ENCODE measurements at regions not wholly inside any gene's neighbourhood (a gene's known extent, or its start where the extent isn't known, plus 50 kb on each side); places are given as distances from the start of the nearest gene placed in this dataset.

DNA sequence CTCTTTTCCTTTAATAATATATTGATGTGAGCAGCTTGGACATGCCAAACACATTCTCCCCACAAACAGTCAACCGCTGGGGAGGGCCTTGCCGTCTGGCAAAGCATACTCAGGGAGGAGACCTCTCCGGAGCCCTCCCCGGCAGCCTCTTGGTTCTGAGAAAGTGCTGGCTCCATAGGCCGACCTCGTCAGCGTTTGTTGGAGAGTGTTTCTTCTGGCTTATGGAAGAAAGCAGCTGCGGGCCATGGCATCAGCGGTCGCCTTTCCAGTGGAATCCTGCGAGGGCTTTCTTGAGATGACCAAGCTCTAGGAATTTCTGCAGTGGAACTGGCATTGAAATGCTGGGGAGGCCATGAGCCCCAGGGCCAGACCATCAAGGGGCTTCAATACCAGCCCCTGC, 405.7 kb upstream of the IRX4 start:
- H3K27me3 Mint-ChIP-seq (ENCODE audit: insufficient read depth, unreplicated experiment) = no peaks in the 10 kb centered on the region
- H3K27ac Mint-ChIP-seq (ENCODE audit: low read depth, unreplicated experiment) = no peak overlapping the region
- CTCF ChIA-PET = no interaction called here
- BruUV-seq (replicated peaks) = no TSS peak
- intact Hi-C loops (cut with micrococcal nuclease) = no loop called here
- POLR2A ChIA-PET = no interaction called here
- H3K36me3 Mint-ChIP-seq (ENCODE audit: insufficient read depth, unreplicated experiment) = no peaks in the 10 kb centered on the region
- no peak overlapping the region for H3K4me3 Mint-ChIP-seq (ENCODE audit: unreplicated experiment)
- no peaks in the 10 kb centered on the region for H3K4me1 Mint-ChIP-seq (ENCODE audit: insufficient read depth, unreplicated experiment)
- TF ChIP-seq, protein P1, sequence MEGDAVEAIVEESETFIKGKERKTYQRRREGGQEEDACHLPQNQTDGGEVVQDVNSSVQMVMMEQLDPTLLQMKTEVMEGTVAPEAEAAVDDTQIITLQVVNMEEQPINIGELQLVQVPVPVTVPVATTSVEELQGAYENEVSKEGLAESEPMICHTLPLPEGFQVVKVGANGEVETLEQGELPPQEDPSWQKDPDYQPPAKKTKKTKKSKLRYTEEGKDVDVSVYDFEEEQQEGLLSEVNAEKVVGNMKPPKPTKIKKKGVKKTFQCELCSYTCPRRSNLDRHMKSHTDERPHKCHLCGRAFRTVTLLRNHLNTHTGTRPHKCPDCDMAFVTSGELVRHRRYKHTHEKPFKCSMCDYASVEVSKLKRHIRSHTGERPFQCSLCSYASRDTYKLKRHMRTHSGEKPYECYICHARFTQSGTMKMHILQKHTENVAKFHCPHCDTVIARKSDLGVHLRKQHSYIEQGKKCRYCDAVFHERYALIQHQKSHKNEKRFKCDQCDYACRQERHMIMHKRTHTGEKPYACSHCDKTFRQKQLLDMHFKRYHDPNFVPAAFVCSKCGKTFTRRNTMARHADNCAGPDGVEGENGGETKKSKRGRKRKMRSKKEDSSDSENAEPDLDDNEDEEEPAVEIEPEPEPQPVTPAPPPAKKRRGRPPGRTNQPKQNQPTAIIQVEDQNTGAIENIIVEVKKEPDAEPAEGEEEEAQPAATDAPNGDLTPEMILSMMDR (IDR thresholded peaks at IDR 0.05; ENCODE audit: unreplicated experiment) = no peak
- peaks cover 7% of the 10 kb centered on the region for H3K9me3 Mint-ChIP-seq (ENCODE audit: unreplicated experiment)
- no peak for DNase-seq (ENCODE audit: unreplicated experiment)

DNA sequence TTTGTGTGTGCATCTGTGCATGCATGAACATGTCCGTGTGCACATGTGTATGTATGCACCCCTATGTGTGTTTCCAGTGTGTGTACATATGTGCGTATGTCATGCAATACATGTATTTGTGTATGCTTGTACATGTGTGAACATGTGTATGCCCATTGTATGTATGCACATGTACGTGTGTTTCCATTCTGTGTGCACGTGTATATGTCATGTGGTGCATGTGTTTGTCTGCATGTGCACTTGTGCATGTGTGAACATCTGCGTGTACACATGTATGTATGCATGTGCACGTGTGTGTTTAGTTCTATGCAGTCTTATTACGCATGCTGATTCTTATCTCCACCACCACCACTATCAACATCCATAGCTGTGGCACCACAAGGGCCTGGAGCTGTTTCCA, 403.5 kb upstream of the IRX4 start:
- intact Hi-C loops (cut with micrococcal nuclease) = no loop called here
- peaks cover 7% of the 10 kb centered on the region for H3K9me3 Mint-ChIP-seq (ENCODE audit: unreplicated experiment)
- no peaks in the 10 kb centered on the region for H3K4me1 Mint-ChIP-seq (ENCODE audit: insufficient read depth, unreplicated experiment)
- no peak overlapping the region for H3K4me3 Mint-ChIP-seq (ENCODE audit: unreplicated experiment)
- no peak for DNase-seq (ENCODE audit: unreplicated experiment)
- POLR2A ChIA-PET = no interaction called here
- H3K27me3 Mint-ChIP-seq (ENCODE audit: insufficient read depth, unreplicated experiment) = no peaks in the 10 kb centered on the region
- TF ChIP-seq, protein P1 (IDR thresholded peaks at IDR 0.05; ENCODE audit: unreplicated experiment) = no peak
- BruUV-seq (replicated peaks) = no TSS peak
- H3K36me3 Mint-ChIP-seq (ENCODE audit: insufficient read depth, unreplicated experiment) = no peaks in the 10 kb centered on the region
- no peak overlapping the region for H3K27ac Mint-ChIP-seq (ENCODE audit: low read depth, unreplicated experiment)
- CTCF ChIA-PET = no interaction called here

GRCh38 chr5:2284678-2285077, 402.0 kb upstream of the IRX4 start:
- ChIA-PET POLR2A (no interaction called here), CTCF (no interaction called here)

DNA sequence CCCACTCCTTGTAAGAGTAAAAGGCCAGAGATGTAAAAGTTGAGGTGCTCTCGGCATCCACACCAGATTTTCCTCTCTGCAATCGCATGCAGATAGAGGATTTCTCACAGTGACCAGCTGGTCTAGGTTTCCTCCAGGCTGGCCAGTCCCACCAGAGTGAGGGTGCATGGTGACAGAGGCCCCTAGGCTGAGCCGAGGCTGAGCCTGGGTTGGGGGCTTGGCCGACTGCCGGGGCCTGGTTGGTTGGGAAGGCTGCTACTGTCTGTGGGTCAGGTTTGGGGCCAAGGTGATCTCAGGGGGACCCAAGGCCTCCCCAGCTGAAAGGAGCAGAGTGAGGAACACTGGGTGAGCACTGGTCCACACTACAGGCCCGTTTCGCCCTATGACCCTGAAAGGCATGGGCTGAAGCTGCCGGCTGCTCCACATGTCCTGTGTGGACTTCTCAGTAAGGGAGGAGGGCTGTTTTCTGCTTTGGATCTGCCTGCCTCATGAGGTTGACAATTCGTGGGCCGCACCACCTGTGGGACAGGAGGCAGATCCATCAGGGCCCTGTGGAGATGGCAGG, 400.8 kb upstream of the IRX4 start:
- ChIA-PET POLR2A (no interaction called here), CTCF (no interaction called here)
- Mint-ChIP-seq H3K4me1 (ENCODE audit: insufficient read depth, unreplicated experiment) (no peaks in the 10 kb centered on the region), H3K36me3 (ENCODE audit: insufficient read depth, unreplicated experiment) (no peaks in the 10 kb centered on the region), H3K27ac (ENCODE audit: low read depth, unreplicated experiment) (no peak overlapping the region), H3K27me3 (ENCODE audit: insufficient read depth, unreplicated experiment) (no peaks in the 10 kb centered on the region), H3K9me3 (ENCODE audit: unreplicated experiment) (peaks cover 9% of the 10 kb centered on the region), H3K4me3 (ENCODE audit: unreplicated experiment) (no peak overlapping the region)
- TF ChIP-seq, protein P1 (IDR thresholded peaks at IDR 0.05; ENCODE audit: unreplicated experiment) = no peak
- no peak for DNase-seq (ENCODE audit: unreplicated experiment)
- BruUV-seq (replicated peaks) = no TSS peak
- intact Hi-C loops (cut with micrococcal nuclease) = no loop called here

More at GRCh38 chr5:2284678-2285077, 402.0 kb upstream of the IRX4 start:
- intact Hi-C loops (cut with micrococcal nuclease) = no loop called here
- no peak for DNase-seq (ENCODE audit: unreplicated experiment)
- peaks cover 9% of the 10 kb centered on the region for H3K9me3 Mint-ChIP-seq (ENCODE audit: unreplicated experiment)
- TF ChIP-seq, protein P1 (IDR thresholded peaks at IDR 0.05; ENCODE audit: unreplicated experiment) = no peak
- H3K27ac Mint-ChIP-seq (ENCODE audit: low read depth, unreplicated experiment) = no peak overlapping the region
- no peak overlapping the region for H3K4me3 Mint-ChIP-seq (ENCODE audit: unreplicated experiment)
- H3K27me3 Mint-ChIP-seq (ENCODE audit: insufficient read depth, unreplicated experiment) = no peaks in the 10 kb centered on the region
- no peaks in the 10 kb centered on the region for H3K36me3 Mint-ChIP-seq (ENCODE audit: insufficient read depth, unreplicated experiment)
- no TSS peak for BruUV-seq (replicated peaks)
- no peaks in the 10 kb centered on the region for H3K4me1 Mint-ChIP-seq (ENCODE audit: insufficient read depth, unreplicated experiment)

Measured in MCF 10A (cell line).